IMR-90 (cell line): ENCODE measurements at regions not wholly inside any gene's neighbourhood (a gene's known extent, or its start where the extent isn't known, plus 50 kb on each side); places are given as distances from the start of the nearest gene placed in this dataset.

Source experiments
- ATAC-seq: fragments of 200-7000 bp; cut with Tn5 transposase; 2 replicates; pipeline ENCODE4 v1.9.1; 2020; ENCODE audit warnings: low read depth, mild to moderate bottlenecking, moderate library complexity
- BruUV-seq: library from RNA; stranded (reverse); fragments of 400-500 nt; replicated peaks from 2 replicates; lab custom pipeline; 2021; lab: Mats Ljungman, UMichigan
- CTCF ChIA-PET: fragments of 300-600 bp; formaldehyde crosslinking; extraction: SDS; loops from one replicate; lab custom pipeline; 2021; ENCODE audit warnings: antibody characterized with exemption; lab: Yijun Ruan, JAX
- POLR2A ChIA-PET: fragments of 300-600 bp; sonication (Branson Sonifier 250); formaldehyde crosslinking; loops from one replicate; lab custom pipeline; 2022; ENCODE audit warnings: antibody characterized with exemption; ENCODE audit not compliant: unreplicated experiment; lab: Charles Lee
- DNase-seq: peaks from one replicate; pipeline ENCODE4 v3.0.0; 2013
- H2AFZ ChIP-seq: replicated peaks from 2 replicates; pipeline ENCODE3; 2013; ENCODE audit warnings: low read length, mild to moderate bottlenecking; ENCODE audit not compliant: poor library complexity
- H2AK5ac ChIP-seq: 2 replicates; pipeline ENCODE4 v1.6.1; 2013; ENCODE audit warnings: low read depth, low read length, inconsistent platforms
- H2AK9ac ChIP-seq: replicated peaks from 2 replicates; pipeline ENCODE3; 2013; ENCODE audit warnings: mild to moderate bottlenecking, low read depth, low read length, moderate library complexity; ENCODE audit not compliant: poor library complexity
- H2BK120ac ChIP-seq: 2 replicates; pipeline ENCODE4 v1.6.1; 2013; ENCODE audit warnings: low read depth, low read length, inconsistent platforms
- H2BK15ac ChIP-seq: 3 replicates; pipeline ENCODE4 v1.6.1; 2013; ENCODE audit warnings: low read depth, low read length, inconsistent platforms
- H2BK20ac ChIP-seq: 2 replicates; pipeline ENCODE4 v1.6.1; 2013; ENCODE audit warnings: low read depth, mild to moderate bottlenecking, inconsistent platforms, low read length, moderate library complexity
- H2BK5ac ChIP-seq: 2 replicates; pipeline ENCODE4 v1.6.1; 2013; ENCODE audit warnings: mild to moderate bottlenecking, low read depth, low read length, inconsistent platforms; ENCODE audit not compliant: poor library complexity, severe bottlenecking
- H3K14ac ChIP-seq: replicated peaks from 2 replicates; pipeline ENCODE4 v1.6.1; 2013; ENCODE audit warnings: low read depth, low read length, inconsistent platforms
- H3K18ac ChIP-seq: 2 replicates; pipeline ENCODE4 v1.6.1; 2013; ENCODE audit warnings: low read depth, low read length, control low read depth
- H3K23ac ChIP-seq: 2 replicates; pipeline ENCODE4 v1.6.1; 2013; ENCODE audit warnings: low read depth, low read length, inconsistent platforms
- H3K27ac ChIP-seq: 2 replicates; pipeline ENCODE4 v1.5.1; 2013; ENCODE audit warnings: mild to moderate bottlenecking, control low read depth, low read length; ENCODE audit not compliant: insufficient read depth
- H3K27me3 ChIP-seq: 2 replicates; pipeline ENCODE4 v1.6.1; 2013; ENCODE audit warnings: low read length; ENCODE audit not compliant: control insufficient read depth, insufficient read depth
- H3K36me3 ChIP-seq: 2 replicates; pipeline ENCODE4 v1.6.1; 2013; ENCODE audit warnings: low read length, mixed read lengths; ENCODE audit not compliant: control insufficient read depth, insufficient read depth
- H3K4ac ChIP-seq: 2 replicates; pipeline ENCODE4 v1.6.1; 2013; ENCODE audit warnings: low read depth, low read length, inconsistent platforms
- H3K4me1 ChIP-seq: 2 replicates; pipeline ENCODE4 v1.6.1; 2013; ENCODE audit warnings: low read length, mixed read lengths; ENCODE audit not compliant: control insufficient read depth, insufficient read depth
- H3K4me2 ChIP-seq: 2 replicates; pipeline ENCODE4 v1.6.1; 2013; ENCODE audit warnings: low read depth, mild to moderate bottlenecking, control low read depth, low read length, moderate library complexity
- H3K4me3 ChIP-seq: 2 replicates; pipeline ENCODE4 v1.5.1; 2013; ENCODE audit warnings: low read depth, mild to moderate bottlenecking, control low read depth, low read length, moderate library complexity; ENCODE audit not compliant: insufficient read depth
- H3K56ac ChIP-seq: 2 replicates; pipeline ENCODE4 v1.6.1; 2013; ENCODE audit warnings: low read length, inconsistent platforms; ENCODE audit not compliant: insufficient read depth; ENCODE audit errors: extremely low read depth
- H3K79me1 ChIP-seq, 2 experiments: 2 replicates each; pipeline ENCODE4 v1.6.1; 2013; ENCODE audit warnings: low read length in 2 of 2, inconsistent platforms in 1 of 2, low read depth in 1 of 2
- H3K9ac ChIP-seq: 2 replicates; pipeline ENCODE4 v1.6.1; 2013; ENCODE audit warnings: low read depth, low read length, control low read depth
- H3K9me1 ChIP-seq: 2 replicates; pipeline ENCODE4 v1.6.1; 2013; ENCODE audit warnings: low read length, inconsistent platforms; ENCODE audit not compliant: insufficient read depth
- H3K9me3 ChIP-seq: 2 replicates; pipeline ENCODE4 v1.6.1; 2013; ENCODE audit warnings: low read length; ENCODE audit not compliant: control insufficient read depth, insufficient read depth
- H4K20me1 ChIP-seq: 2 replicates; pipeline ENCODE4 v1.6.1; 2013; ENCODE audit warnings: low read length, inconsistent platforms; ENCODE audit not compliant: insufficient read depth
- H4K5ac ChIP-seq: 2 replicates; pipeline ENCODE4 v1.6.1; 2013; ENCODE audit warnings: mild to moderate bottlenecking, low read depth, low read length, control low read depth
- H4K8ac ChIP-seq, 2 experiments: 2 replicates each; pipeline ENCODE4 v1.6.1; 2013; ENCODE audit warnings: low read depth in 2 of 2, low read length in 2 of 2, control low read depth in 1 of 2, inconsistent platforms in 1 of 2
- H4K91ac ChIP-seq: 2 replicates; pipeline ENCODE4 v1.6.1; 2013; ENCODE audit warnings: low read depth, low read length, inconsistent platforms; ENCODE audit not compliant: insufficient read depth
- MAFK ChIP-seq: IDR thresholded peaks from 2 replicates; pipeline ENCODE4 v1.6.1; 2012; ENCODE audit warnings: low read depth, low read length, improper control_type of control experiment
- MAZ ChIP-seq: IDR thresholded peaks from 2 replicates; pipeline ENCODE4 v1.6.1; 2012; ENCODE audit warnings: low read depth, mild to moderate bottlenecking, low read length, improper control_type of control experiment, moderate library complexity, borderline replicate concordance
- RCOR1 ChIP-seq: IDR thresholded peaks from 2 replicates; pipeline ENCODE4 v1.6.1; 2012; ENCODE audit warnings: mild to moderate bottlenecking, low read length, improper control_type of control experiment; ENCODE audit not compliant: insufficient replicate concordance
- RFX5 ChIP-seq: IDR thresholded peaks from 2 replicates; pipeline ENCODE4 v1.8.0; 2012; ENCODE audit warnings: low read depth, mild to moderate bottlenecking, low read length, moderate library complexity
- SMC3 ChIP-seq: fragments of 150-350 bp; IDR thresholded peaks from 2 replicates; pipeline ENCODE4 v1.6.1; 2016; ENCODE audit warnings: low read depth, mild to moderate bottlenecking, antibody characterized with exemption, low read length, moderate library complexity
- WGBS, 2 experiments: methylation state at CpG; one replicate each; pipeline versions ENCODE4 v1.1.5 to v1.1.7; 2013; ENCODE audit warnings: missing lambda C conversion rate in 2 of 2; ENCODE audit not compliant: insufficient read length in 1 of 2; ENCODE audit errors: extremely low coverage in 2 of 2; 5-methylcytosine and 5-hydroxymethylcytosine counted together
- dilution Hi-C: fragments of 300-500 bp; cut with HindIII; formaldehyde crosslinking; loops from one replicate; pipeline ENCODE4 v1.14.3; 2018; ENCODE audit warnings: low sequenced_read_pairs; ENCODE audit not compliant: unreplicated experiment
- in situ Hi-C: fragments of 300-500 bp; cut with MboI; formaldehyde crosslinking; loops from 3 replicates; pipeline ENCODE4 v1.14.3; 2019; ENCODE audit warnings: low sequenced_read_pairs, inconsistent platforms, mixed read lengths
- intact Hi-C: fragments of 100-400 bp; cut with micrococcal nuclease; formaldehyde crosslinking; loops from 2 replicates; pipeline ENCODE4 v1.10.0; 2022
- TF ChIP-seq, protein P1 (sequence below): fragments of 150-350 bp; IDR thresholded peaks from 2 replicates; pipeline ENCODE4 v1.6.1; 2016; ENCODE audit warnings: low read depth, mild to moderate bottlenecking, low read length, moderate library complexity, borderline replicate concordance

DNA sequence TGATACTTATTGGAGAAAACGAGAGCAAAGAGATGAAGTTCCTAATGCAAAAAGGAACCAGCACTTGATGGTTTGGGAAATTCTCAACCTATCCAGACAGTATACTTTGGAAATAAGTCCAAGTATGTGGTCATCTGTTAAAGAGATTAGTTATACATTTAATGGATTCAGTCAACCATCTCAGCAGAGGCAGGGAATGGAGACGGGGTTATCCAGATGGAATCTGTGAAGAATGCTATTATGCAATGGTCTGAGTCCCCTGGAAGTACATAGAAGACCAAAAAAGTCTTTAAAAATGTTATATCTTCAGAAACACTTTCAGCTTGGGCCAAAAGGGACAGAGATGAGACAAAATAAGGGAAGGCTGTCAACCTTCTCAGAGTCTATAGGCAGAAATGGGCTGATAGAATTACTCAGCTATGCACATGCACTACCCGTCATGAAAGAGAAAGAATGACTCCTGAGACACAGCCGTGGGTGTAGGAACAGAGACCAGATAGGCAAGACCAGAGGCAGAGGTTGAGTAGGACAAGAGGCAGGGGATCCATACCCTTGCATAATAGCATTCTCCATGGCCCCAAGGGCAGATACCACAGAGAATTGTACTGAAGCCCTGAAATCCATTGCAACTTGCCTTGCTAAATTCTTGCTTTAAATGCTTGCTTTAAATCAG, 738.8 kb upstream of the POT1 start:
- Histone ChIP-seq H3K4ac (no peak overlapping the region), H3K4me1 (no peaks in the 10 kb centered on the region), H4K8ac (no peak overlapping the region), H3K9ac (no peak overlapping the region), H4K20me1 (no peaks in the 10 kb centered on the region), H2AK9ac (no peak overlapping the region), H4K5ac (no peak overlapping the region), H2BK120ac (no peak overlapping the region), H3K23ac (no peak overlapping the region), H3K27ac (no peak overlapping the region), H2BK5ac (no peak overlapping the region), H3K79me1 (no peaks in the 10 kb centered on the region), H3K27me3 (no peaks in the 10 kb centered on the region), H3K14ac (no peak overlapping the region), H4K91ac (no peak overlapping the region), H2AK5ac (no peak overlapping the region), H3K9me1 (no peaks in the 10 kb centered on the region), H2BK20ac (no peak overlapping the region), H3K4me2 (no peak overlapping the region), H3K36me3 (no peaks in the 10 kb centered on the region), H3K56ac (no peak overlapping the region), H3K4me3 (no peak overlapping the region), H2BK15ac (no peak overlapping the region), H2AFZ (no peak overlapping the region), H3K9me3 (peaks cover 3% of the 10 kb centered on the region), H3K18ac (no peak overlapping the region)
- DNase-seq (no peak), ATAC-seq (no peak)
- in situ Hi-C loops: no loop called here
- no CpG with 5 or more reads among the region's 4 CpGs for WGBS, 2 experiments
- CTCF ChIA-PET: no interaction called here
- intact Hi-C loops: no loop called here
- POLR2A ChIA-PET: no interaction called here
- TF ChIP-seq RFX5 (no peak), SMC3 (no peak), MAZ (no peak), RCOR1 (no peak), MAFK (no peak)
- TF ChIP-seq, protein P1, sequence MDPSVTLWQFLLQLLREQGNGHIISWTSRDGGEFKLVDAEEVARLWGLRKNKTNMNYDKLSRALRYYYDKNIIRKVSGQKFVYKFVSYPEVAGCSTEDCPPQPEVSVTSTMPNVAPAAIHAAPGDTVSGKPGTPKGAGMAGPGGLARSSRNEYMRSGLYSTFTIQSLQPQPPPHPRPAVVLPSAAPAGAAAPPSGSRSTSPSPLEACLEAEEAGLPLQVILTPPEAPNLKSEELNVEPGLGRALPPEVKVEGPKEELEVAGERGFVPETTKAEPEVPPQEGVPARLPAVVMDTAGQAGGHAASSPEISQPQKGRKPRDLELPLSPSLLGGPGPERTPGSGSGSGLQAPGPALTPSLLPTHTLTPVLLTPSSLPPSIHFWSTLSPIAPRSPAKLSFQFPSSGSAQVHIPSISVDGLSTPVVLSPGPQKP: no peak
- dilution Hi-C loops: no loop called here
- BruUV-seq: no TSS peak
